GM19372 (cell line): ENCODE measurements at regions not wholly inside any gene's neighbourhood (a gene's known extent, or its start where the extent isn't known, plus 50 kb on each side); places are given as distances from the start of the nearest gene placed in this dataset.

Experiments used
- ATAC-seq: cut with Tn5 transposase; IDR thresholded peaks from one replicate; pipeline ENCODE4 v1.9.1; 2021; ENCODE audit warnings: mild to moderate bottlenecking, low read depth, moderate library complexity; ENCODE audit not compliant: unreplicated experiment

DNA sequence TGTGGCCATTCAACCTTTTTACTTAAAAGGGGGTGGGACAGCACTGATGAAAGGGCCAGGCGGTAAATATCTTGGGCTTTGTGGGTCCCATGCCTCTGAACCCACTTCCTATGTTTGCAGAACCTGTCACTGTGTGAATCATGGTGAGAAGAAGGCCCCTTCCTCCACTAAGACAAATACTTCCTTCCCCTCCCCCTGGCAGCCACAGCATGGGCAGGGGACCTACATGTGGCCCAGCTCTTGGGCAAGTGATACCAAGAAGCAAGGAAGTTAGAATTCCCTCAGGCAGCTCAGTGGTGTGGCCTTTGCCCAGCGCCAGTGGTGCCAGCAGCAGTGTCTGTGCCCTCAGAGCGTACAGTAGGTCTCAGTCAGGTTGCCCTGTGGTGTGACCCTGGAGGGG, 168.6 kb downstream of the TRIM33 start:
- no peak for ATAC-seq

DNA sequence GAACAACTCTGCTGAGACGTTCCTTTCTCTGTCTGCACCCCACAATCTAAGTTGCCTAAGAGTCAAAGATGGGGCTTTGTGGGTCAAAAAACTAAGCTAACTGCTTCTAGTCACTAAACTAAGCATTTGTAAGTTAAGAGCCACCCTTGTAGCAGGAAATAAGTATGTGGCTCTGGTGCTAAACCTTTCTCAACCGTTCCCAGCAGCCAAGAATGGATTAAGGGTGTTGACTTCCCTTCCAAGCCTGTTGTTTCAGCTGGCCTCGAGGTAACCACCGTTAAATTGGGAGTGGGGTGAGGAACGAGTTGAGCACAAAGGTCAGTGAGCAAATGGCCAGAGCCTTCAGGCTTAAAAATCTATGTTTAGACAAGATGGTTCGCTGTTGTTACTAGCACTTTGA, 169.1 kb downstream of the TRIM33 start:
- ATAC-seq, result no peak

- no peak for ATAC-seq
Measured at GRCh38 chr1:114341299-114341698, 169.7 kb downstream of the TRIM33 start.

- no peak for ATAC-seq
Measured at GRCh38 chr1:114340892-114341291, 170.1 kb downstream of the TRIM33 start.

GRCh38 chr1:114339379-114339778, 171.6 kb downstream of the TRIM33 start:
- no peak for ATAC-seq

DNA sequence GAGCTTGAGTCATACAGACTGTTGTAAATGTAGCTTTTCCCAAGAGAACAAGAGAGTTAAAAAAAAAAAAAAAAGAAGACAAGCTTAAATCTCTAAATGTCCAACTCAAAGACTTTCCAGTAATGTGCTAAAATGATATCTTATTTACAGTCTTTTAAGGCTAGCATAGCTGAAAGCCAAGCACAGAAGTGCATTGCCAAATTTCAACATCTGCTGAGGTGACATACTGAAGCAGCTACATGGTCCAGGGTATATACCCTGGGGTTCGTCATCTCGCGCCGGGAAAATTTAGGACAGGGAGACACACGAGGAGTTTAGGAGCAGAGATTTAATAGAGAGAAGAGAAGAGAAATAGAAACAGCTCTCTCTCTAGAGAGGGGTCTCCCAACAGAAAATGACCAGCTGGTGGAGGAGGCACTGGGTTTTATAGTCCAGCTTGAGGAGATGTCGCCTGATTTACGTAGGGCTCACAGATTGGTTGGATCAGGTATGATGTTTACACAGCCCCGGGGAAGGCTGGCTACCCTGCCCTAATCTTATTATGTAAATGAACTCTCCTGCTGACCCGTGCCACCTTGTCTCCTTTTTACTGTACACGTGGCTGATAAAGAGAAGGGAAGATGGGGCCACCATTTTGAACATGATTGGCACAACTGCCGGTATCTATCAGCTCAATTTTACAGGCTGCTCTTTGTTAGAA, 172.7 kb downstream of the TRIM33 start:
- ATAC-seq, result no peak

DNA sequence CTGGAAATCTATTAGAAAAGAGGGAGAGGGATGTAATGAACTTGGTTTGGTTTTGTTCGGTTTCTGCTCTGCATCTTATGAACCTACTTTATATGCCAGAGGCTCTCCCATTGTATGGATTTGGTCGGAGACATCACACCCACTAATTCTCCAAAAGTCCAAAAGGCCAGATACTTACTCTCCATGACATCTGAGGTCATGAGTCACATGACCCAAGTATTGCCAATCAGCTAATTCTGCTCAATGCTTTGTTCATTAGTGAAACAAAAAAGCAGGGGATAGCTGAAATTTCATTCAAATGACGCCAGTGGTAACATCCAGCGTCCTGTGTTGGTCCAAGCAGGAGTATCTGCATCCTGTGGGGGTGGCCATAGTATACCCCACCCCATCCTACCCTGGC, 173.6 kb downstream of the TRIM33 start:
- no peak for ATAC-seq

DNA sequence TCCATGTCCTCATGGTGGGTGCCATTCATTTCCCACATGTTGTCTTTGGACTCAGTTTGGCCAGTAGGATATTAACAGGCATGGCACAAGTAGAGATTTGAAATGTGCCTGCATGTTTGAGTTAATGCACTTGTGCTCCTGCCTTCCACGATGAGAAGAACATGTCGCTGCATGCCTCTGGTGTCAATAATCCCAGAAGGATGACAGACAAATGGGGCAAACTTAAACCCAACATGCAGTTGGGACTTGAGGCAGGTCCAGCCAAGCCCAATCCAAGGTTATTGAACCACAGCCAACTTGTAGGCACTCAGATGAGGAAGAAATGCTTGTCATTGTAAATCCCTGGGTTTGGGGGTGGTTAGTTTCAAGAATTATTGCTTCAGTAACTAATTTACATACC, 174.6 kb downstream of the TRIM33 start:
- ATAC-seq, result no peak

DNA sequence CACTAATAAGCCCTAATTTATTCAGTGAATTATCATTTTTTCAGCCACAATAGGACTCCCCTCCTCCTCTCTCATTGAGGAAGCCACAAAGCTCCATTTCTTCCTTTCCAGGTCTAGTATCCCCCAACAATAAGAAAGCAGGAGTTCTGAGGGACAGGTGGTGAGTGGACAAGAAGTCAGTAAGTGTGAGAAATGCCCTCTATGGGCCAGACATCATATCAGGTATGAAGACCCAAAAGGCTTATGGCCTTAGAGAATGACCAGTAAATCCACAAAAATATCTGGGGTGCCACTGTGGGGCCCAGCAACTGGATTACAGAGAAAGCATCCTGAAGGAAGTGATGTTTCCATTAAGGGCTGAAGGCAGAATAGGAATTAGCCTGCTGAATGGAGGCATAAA, 175.7 kb downstream of the TRIM33 start:
- ATAC-seq, result no peak

GRCh38 chr1:114334297-114334696, 176.7 kb downstream of the TRIM33 start:
- ATAC-seq, result no peak

DNA sequence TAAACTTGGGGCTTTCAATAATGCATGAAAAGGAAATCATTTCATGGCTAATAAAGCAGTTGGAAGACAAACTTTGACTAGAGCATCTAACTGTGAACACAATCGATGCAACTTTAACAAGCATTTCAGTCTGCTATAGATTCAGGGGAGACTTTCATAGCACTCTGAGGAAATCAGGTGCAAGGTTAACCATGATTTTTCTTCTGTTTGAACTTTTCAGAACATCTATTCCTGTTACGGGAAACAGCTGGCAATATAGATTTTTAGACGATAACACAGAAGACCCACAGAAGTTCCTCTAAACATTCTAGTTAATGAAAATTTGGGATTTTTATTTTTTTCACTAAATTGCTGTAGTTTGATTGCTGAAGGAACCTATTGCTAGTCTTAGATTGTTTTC, 177.3 kb downstream of the TRIM33 start:
- no peak for ATAC-seq

DNA sequence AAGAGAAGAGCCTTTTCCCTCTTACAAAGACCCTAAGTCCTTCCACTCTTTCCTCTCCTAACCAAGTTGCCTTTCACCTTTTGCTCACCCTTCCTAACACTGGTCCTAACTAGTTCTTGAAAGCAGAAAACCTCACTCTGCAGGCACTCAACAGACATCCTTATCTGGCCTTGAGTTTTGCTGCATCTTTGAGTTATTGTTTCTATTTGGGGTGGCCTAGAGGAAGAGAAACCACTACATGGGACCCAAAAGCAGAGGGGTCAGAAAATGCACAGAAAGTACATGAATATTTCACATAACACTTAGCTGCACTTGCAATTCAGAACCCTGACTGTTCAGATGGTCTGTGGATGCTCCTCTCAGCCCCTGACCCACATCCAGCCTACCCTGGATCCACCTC, 178.3 kb upstream of the SYT6 start:
- no peak for ATAC-seq

GRCh38 chr1:114330451-114330983, 176.8 kb upstream of the SYT6 start:
- no peak for ATAC-seq

DNA sequence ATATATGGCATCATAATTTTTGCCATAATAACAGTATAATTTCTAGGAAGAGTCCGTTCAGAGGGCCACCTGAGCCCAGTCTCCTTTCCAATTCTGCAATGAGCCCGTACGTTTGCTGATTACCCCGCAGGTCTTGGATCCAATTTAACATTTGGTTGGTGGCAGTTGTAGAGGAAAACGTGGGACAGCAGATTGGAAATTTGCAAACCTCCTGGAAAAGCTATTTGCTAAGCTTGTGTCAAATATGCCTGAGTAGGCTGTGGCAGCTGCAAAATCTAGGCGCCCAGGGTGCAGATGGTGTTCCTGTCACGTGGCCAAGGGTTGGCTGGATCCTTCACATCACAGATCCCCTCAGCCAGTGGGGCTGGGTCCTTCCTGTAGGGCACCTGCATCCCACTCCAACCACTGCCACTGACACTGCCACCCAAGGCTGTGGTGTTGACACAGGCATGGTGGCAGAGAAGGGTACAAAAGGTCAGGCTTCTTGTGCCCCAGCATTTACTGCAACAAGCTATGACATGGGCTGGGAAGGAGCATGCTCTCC, 174.8 kb upstream of the SYT6 start:
- ATAC-seq, result no peak

DNA sequence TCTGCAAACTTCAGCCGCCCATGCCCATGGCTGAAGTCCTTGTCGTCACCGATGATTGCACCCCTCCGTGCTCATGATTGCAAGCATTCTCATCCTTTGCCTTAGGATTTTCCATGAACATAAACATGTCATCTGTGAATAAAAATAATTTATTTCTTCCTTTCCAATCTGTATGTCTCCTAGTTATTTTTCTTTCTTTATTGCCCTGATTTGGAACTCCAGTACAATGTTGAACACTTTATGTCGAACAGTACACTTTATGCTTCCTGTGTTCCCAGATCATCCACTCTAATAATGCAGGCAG, 170.9 kb upstream of the SYT6 start:
- no peak for ATAC-seq

GRCh38 chr1:114323959-114324661, 170.4 kb upstream of the SYT6 start:
- no peak for ATAC-seq

DNA sequence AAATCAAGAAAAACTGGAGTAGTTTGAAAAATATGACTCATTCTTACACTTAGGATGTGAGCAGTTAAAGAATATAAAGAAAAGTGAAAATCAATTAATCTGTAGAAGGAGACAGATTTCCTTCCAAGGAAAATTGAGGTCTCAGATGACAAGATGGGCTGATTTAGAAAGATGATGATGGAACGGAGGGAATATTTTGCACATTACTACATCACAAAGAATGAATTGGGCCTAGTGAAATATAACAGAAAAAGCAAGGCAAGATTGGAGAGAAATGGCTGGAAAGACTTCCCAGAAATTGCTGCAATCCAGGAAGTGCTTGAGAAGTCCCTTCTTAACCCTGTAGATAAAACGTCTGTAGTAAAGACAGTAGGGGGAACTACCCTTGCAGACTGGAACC, 169.1 kb upstream of the SYT6 start:
- no peak for ATAC-seq

DNA sequence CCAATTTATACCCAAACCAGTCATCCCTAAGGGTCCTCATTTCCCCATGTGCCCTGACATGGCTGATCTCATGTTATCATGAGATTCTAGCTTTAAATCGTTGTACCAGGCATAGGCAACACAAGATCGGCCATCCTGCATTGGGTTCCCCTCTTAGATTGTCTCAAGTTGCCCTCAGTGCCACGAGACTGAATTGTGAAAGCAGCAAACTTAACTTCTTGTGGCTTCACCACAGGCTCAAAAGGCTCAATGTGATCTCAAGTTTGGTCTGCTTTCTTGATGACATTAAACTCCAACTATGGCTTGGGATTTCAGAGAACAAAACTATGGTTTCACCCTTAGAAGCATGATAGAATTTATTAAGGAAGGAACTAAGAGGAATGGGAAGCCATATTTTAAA, 168.5 kb upstream of the SYT6 start:
- no peak for ATAC-seq

DNA sequence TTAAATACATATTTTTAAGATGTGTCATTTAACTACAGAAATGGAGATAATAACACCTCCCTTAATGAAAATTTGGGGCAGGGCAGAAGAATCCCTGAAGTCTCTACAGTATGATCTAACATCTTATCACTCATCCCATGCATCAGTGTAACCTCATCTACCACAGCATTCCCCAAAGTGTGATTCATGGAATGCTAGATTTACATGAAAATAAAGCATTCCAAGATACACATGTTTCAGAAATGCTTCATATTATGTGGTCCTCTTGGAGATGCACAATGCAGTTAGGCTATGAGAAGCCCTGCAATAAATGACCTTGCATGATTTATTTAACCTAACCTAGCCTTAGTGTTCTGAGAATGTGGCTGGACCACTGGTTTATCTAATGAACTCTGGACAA, 166.9 kb upstream of the SYT6 start:
- no peak for ATAC-seq

DNA sequence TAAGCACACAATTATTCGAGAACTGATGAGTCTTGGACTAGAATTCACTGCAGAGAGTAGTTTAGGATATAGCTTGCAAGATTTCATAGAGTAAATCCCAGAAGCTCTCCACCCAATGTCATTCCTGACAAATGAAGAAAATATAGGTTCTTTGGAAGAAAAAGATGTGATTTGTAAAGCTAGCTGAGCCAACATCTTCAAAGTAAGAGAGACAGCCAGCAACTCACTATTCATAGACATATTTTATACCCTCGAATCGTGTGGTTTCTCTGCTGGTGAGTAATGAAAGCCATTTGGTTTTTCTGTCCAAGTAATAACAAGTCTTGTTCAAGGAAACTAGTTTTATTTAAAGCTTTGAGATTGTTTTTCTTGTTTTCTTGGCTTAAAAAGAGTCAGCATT, 165.7 kb upstream of the SYT6 start:
- ATAC-seq, result no peak

DNA sequence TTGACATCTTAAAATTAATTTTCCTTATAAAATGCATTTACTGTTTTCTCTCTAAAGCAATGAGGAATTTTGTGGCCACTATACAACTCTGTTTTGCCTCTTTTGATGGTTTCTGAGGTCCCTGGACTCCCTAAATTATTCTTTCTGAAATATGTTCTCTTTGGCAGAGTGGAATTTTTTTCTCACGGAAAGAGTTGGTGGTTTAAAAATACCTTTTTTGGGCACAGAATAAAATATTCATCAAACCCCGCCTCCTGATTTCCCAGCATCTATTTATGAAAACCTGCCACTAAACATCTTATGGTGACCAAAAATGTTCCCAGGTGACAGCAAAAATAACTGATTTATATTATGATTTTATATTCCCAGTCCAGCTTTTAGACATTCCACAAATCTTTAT, 165.3 kb upstream of the SYT6 start:
- no peak for ATAC-seq

- no peak for ATAC-seq
Measured at GRCh38 chr1:114316204-114316603, 162.5 kb upstream of the SYT6 start.
